ENCODE measurements at regions not wholly inside any gene's neighbourhood (a gene's known extent, or its start where the extent isn't known, plus 50 kb on each side); places are given as distances from the start of the nearest gene placed in this dataset.

GRCh38 chr4:155559915-155560314 is 106.7 kb upstream of the GUCY1A1 start:
- Mint-ChIP-seq H3K27me3 (ENCODE audit: insufficient read depth, unreplicated experiment) (no peaks in the 10 kb centered on the region), H3K4me1 (ENCODE audit: insufficient read depth, unreplicated experiment) (no peaks in the 10 kb centered on the region), H3K9me3 (ENCODE audit: unreplicated experiment) (no peaks in the 10 kb centered on the region), H3K36me3 (ENCODE audit: insufficient read depth, unreplicated experiment) (no peaks in the 10 kb centered on the region), H3K27ac (ENCODE audit: low read depth, unreplicated experiment) (no peak overlapping the region), H3K4me3 (ENCODE audit: unreplicated experiment) (no peak overlapping the region)
- intact Hi-C loops (cut with micrococcal nuclease) = no loop called here
- DNase-seq (ENCODE audit: unreplicated experiment) = no peak
- no TSS peak for BruUV-seq (replicated peaks)
- TF ChIP-seq, protein P1, sequence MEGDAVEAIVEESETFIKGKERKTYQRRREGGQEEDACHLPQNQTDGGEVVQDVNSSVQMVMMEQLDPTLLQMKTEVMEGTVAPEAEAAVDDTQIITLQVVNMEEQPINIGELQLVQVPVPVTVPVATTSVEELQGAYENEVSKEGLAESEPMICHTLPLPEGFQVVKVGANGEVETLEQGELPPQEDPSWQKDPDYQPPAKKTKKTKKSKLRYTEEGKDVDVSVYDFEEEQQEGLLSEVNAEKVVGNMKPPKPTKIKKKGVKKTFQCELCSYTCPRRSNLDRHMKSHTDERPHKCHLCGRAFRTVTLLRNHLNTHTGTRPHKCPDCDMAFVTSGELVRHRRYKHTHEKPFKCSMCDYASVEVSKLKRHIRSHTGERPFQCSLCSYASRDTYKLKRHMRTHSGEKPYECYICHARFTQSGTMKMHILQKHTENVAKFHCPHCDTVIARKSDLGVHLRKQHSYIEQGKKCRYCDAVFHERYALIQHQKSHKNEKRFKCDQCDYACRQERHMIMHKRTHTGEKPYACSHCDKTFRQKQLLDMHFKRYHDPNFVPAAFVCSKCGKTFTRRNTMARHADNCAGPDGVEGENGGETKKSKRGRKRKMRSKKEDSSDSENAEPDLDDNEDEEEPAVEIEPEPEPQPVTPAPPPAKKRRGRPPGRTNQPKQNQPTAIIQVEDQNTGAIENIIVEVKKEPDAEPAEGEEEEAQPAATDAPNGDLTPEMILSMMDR (IDR thresholded peaks at IDR 0.05; ENCODE audit: unreplicated experiment) = no peak
- ChIA-PET CTCF (no interaction called here), POLR2A (no interaction called here)

GRCh38 chr4:155552180-155552579 is 114.5 kb upstream of the GUCY1A1 start:
- no TSS peak for BruUV-seq (replicated peaks)

DNA sequence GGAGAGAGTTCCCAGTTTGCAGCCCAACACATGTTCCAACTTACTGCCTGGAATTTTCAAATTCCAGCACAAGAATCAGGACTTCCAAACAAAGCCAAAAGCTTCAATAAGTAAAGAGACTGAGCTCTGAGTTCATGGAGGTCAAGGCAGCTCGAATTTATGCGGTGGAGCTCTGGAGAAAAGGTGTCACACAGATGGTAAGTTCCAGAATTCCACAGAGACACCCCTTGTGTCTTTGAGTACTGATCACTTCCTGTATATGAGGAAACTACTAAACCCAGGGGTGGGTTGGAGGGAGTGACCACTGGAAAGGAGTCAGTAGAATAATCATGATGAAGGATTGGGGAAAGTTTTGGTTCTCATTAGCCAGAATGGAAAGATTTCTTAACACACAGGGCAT is 118.5 kb upstream of the GUCY1A1 start:
- Mint-ChIP-seq H3K36me3 (ENCODE audit: insufficient read depth, unreplicated experiment) (no peaks in the 10 kb centered on the region), H3K4me3 (ENCODE audit: unreplicated experiment) (no peak overlapping the region), H3K4me1 (ENCODE audit: insufficient read depth, unreplicated experiment) (no peaks in the 10 kb centered on the region), H3K27me3 (ENCODE audit: insufficient read depth, unreplicated experiment) (no peaks in the 10 kb centered on the region), H3K9me3 (ENCODE audit: unreplicated experiment) (peaks cover 6% of the 10 kb centered on the region), H3K27ac (ENCODE audit: low read depth, unreplicated experiment) (no peak overlapping the region)
- DNase-seq (ENCODE audit: unreplicated experiment) = no peak
- intact Hi-C loops (cut with micrococcal nuclease) = no loop called here
- ChIA-PET POLR2A (no interaction called here), CTCF (no interaction called here)
- TF ChIP-seq, protein P1 (IDR thresholded peaks at IDR 0.05; ENCODE audit: unreplicated experiment) = no peak
- no TSS peak for BruUV-seq (replicated peaks)

More at GRCh38 chr4:155552180-155552579, 114.5 kb upstream of the GUCY1A1 start:
- no peak overlapping the region for H3K27ac Mint-ChIP-seq (ENCODE audit: low read depth, unreplicated experiment)
- no peaks in the 10 kb centered on the region for H3K36me3 Mint-ChIP-seq (ENCODE audit: insufficient read depth, unreplicated experiment)
- CTCF ChIA-PET = interaction anchor here (0.7 kb wide), 1 partner anchor 526 kb away, joined by 3 read pairs; no protein-coding TSS in a partner anchor
- intact Hi-C loops (cut with micrococcal nuclease) = no loop called here
- POLR2A ChIA-PET = no interaction called here
- peaks cover 11% of the 10 kb centered on the region for H3K9me3 Mint-ChIP-seq (ENCODE audit: unreplicated experiment)
- peak; percentile 28 for DNase-seq (ENCODE audit: unreplicated experiment)
- H3K4me3 Mint-ChIP-seq (ENCODE audit: unreplicated experiment) = no peak overlapping the region
- H3K27me3 Mint-ChIP-seq (ENCODE audit: insufficient read depth, unreplicated experiment) = no peaks in the 10 kb centered on the region
- H3K4me1 Mint-ChIP-seq (ENCODE audit: insufficient read depth, unreplicated experiment) = no peaks in the 10 kb centered on the region
- TF ChIP-seq, protein P1 (IDR thresholded peaks at IDR 0.05; ENCODE audit: unreplicated experiment) = no peak

GRCh38 chr4:155546451-155546850 is 120.2 kb upstream of the GUCY1A1 start:
- Mint-ChIP-seq H3K27me3 (ENCODE audit: insufficient read depth, unreplicated experiment) (no peaks in the 10 kb centered on the region), H3K36me3 (ENCODE audit: insufficient read depth, unreplicated experiment) (no peaks in the 10 kb centered on the region), H3K4me3 (ENCODE audit: unreplicated experiment) (no peak overlapping the region), H3K9me3 (ENCODE audit: unreplicated experiment) (no peaks in the 10 kb centered on the region), H3K4me1 (ENCODE audit: insufficient read depth, unreplicated experiment) (no peaks in the 10 kb centered on the region), H3K27ac (ENCODE audit: low read depth, unreplicated experiment) (no peak overlapping the region)
- intact Hi-C loops (cut with micrococcal nuclease) = no loop called here
- BruUV-seq (replicated peaks) = no TSS peak
- DNase-seq (ENCODE audit: unreplicated experiment) = no peak
- CTCF ChIA-PET = interaction anchor here (0.8 kb wide), 1 partner anchor 1043 kb away, joined by 4 read pairs; no protein-coding TSS in a partner anchor
- POLR2A ChIA-PET = no interaction called here
- TF ChIP-seq, protein P1 (IDR thresholded peaks at IDR 0.05; ENCODE audit: unreplicated experiment) = no peak

Measured in MCF 10A (cell line).